K562 (cell line): ENCODE measurements at regions not wholly inside any gene's neighbourhood (a gene's known extent, or its start where the extent isn't known, plus 50 kb on each side); places are given as distances from the start of the nearest gene placed in this dataset.

Experiments
- ATAC-seq: fragments of 200-7000 bp; cut with Tn5 transposase; 3 replicates; pipeline ENCODE4 v1.9.1; 2020; ENCODE audit warnings: moderate library complexity
- BruUV-seq: library from RNA; stranded (reverse); fragments of 400-500 nt; replicated peaks from 2 replicates; lab custom pipeline; 2021; lab: Mats Ljungman, UMichigan
- CTCF ChIA-PET: fragments of 300-600 bp; formaldehyde crosslinking; extraction: SDS; loops from one replicate; lab custom pipeline; 2021; ENCODE audit warnings: low intra/inter-chr PET ratio; lab: Yijun Ruan, JAX
- POLR2A ChIA-PET: fragments of 300-600, 350-650 bp; sonication (Branson Sonifier 250); formaldehyde crosslinking; extraction: SDS; loops from one replicate; lab custom pipeline; 2021; ENCODE audit warnings: antibody characterized with exemption, inconsistent platforms; lab: Yijun Ruan, JAX
- DNase-seq, 4 experiments: peaks; one replicate each; pipeline versions ENCODE4 v3.0.0 to v3.0.0-alpha.2; 2011 to 2018; ENCODE audit warnings: low spot score in 3 of 4, mixed read lengths in 3 of 4; ENCODE audit errors: extremely low read depth in 1 of 4
- FAIRE-seq: peaks from 2 replicates; lab custom pipeline; 2011; peaks lifted over from hg19 to GRCh38; lab: Jason Lieb, UNC
- H2AFZ ChIP-seq: 2 replicates; pipeline ENCODE4 v1.6.0; 2011; ENCODE audit warnings: low read depth, low read length, control low read depth, inconsistent platforms
- H3K27ac ChIP-seq: fragments of 200-600 bp; 3 replicates; pipeline ENCODE4 v1.8.0; 2011; ENCODE audit warnings: low read depth, mild to moderate bottlenecking, control low read depth, inconsistent platforms, low read length, moderate library complexity, mixed read lengths; ENCODE audit errors: extremely low read depth
- H3K27me3 ChIP-seq, 2 experiments: fragments of 300-600 bp in 1 of 2; 2 replicates in 1 of 2; 3 replicates in 1 of 2; pipeline versions ENCODE4 v1.6.0 to v1.8.0; 2011; ENCODE audit warnings: inconsistent platforms in 2 of 2, low read length in 2 of 2, mild to moderate bottlenecking in 1 of 2, mixed read lengths in 1 of 2, moderate library complexity in 1 of 2; ENCODE audit not compliant: control insufficient read depth in 2 of 2, insufficient read depth in 2 of 2
- H3K36me3 ChIP-seq: fragments of 300-600 bp; 3 replicates; pipeline ENCODE4 v1.8.0; 2011; ENCODE audit warnings: mild to moderate bottlenecking, low read length, inconsistent platforms; ENCODE audit not compliant: control insufficient read depth, insufficient read depth
- H3K4me1 ChIP-seq, 2 experiments: fragments of 200-600 bp in 1 of 2; replicated peaks in 1 of 2; 2 replicates in 1 of 2; 3 replicates in 1 of 2; pipeline versions ENCODE4 v1.5.1 to v1.8.0; 2011; ENCODE audit warnings: inconsistent platforms in 2 of 2, low read length in 2 of 2, mild to moderate bottlenecking in 1 of 2, mixed read lengths in 1 of 2, moderate library complexity in 1 of 2; ENCODE audit not compliant: control insufficient read depth in 2 of 2, insufficient read depth in 2 of 2
- H3K4me2 ChIP-seq: 2 replicates; pipeline ENCODE4 v1.6.1; 2011; ENCODE audit warnings: low read length, control low read depth, inconsistent platforms, mixed read lengths; ENCODE audit not compliant: insufficient read depth
- H3K4me3 ChIP-seq: fragments of 200-600 bp; sonication (generic), shearing (Covaris generic); 2 replicates; pipeline ENCODE4 v1.5.1; 2016; ENCODE audit warnings: control low read depth, inconsistent platforms
- H3K79me2 ChIP-seq: fragments of 200-600 bp; 3 replicates; pipeline ENCODE4 v1.8.0; 2011; ENCODE audit warnings: low read length, inconsistent platforms; ENCODE audit not compliant: control insufficient read depth, insufficient read depth
- H3K9ac ChIP-seq, 2 experiments: 2 replicates each; pipeline versions ENCODE4 v1.6.0 to v1.6.1; 2011; ENCODE audit warnings: low read depth in 2 of 2, low read length in 2 of 2, control low read depth in 1 of 2, inconsistent platforms in 1 of 2, mild to moderate bottlenecking in 1 of 2, mixed read lengths in 1 of 2; ENCODE audit not compliant: insufficient read depth in 1 of 2
- H3K9me1 ChIP-seq: one replicate; pipeline ENCODE4 v1.6.0; 2011; ENCODE audit warnings: inconsistent platforms, mild to moderate bottlenecking, low read length, moderate library complexity; ENCODE audit not compliant: control insufficient read depth, insufficient read depth
- H3K9me3 ChIP-seq: replicated peaks from 2 replicates; pipeline ENCODE4 v1.5.1; 2011; ENCODE audit warnings: low read depth, low read length, inconsistent platforms; ENCODE audit not compliant: control insufficient read depth, insufficient read depth
- H4K20me1 ChIP-seq: replicated peaks from 2 replicates; pipeline ENCODE4 v1.6.1; 2011; ENCODE audit warnings: low read length, inconsistent platforms, mixed read lengths; ENCODE audit not compliant: control insufficient read depth, insufficient read depth
- ESRRB ChIP-seq: fragments of 250-450 bp; sonication (Bioruptor Pico); IDR thresholded peaks from 2 replicates; pipeline ENCODE4 v1.5.0; 2020; ENCODE audit warnings: mild to moderate bottlenecking, moderate library complexity, borderline replicate concordance
- HCFC1 ChIP-seq: IDR thresholded peaks from 2 replicates; pipeline ENCODE4 v1.6.1; 2012; ENCODE audit warnings: low read depth, low read length, improper control_type of control experiment
- HLTF ChIP-seq: fragments of 450-650 bp; IDR thresholded peaks from 2 replicates; pipeline ENCODE4 v1.6.1; 2016
- HNRNPLL ChIP-seq: fragments of 200-400 bp; formaldehyde crosslinking; IDR thresholded peaks from 2 replicates; pipeline ENCODE4 v1.6.1; 2017; ENCODE audit warnings: low read length, low read depth, mild to moderate bottlenecking; ENCODE audit not compliant: poor library complexity, severe bottlenecking
- IRF2 ChIP-seq: sonication (generic); formaldehyde crosslinking; IDR thresholded peaks from 2 replicates; pipeline ENCODE4 v1.8.1; 2022; ENCODE audit warnings: mild to moderate bottlenecking, missing genetic modification reagents
- KDM1A ChIP-seq, 2 experiments: fragments of 450-650 bp; IDR thresholded peaks; 2 replicates each; pipeline ENCODE4 v1.6.1; 2016; ENCODE audit warnings: mild to moderate bottlenecking in 2 of 2
- STAT5B ChIP-seq: fragments of 250-450 bp; sonication (Bioruptor Pico); IDR thresholded peaks from 2 replicates; pipeline ENCODE4 v1.8.0; 2021; ENCODE audit warnings: mild to moderate bottlenecking, inconsistent platforms
- ZBTB43 ChIP-seq: sonication (generic); formaldehyde crosslinking; IDR thresholded peaks from 2 replicates; pipeline ENCODE4 v1.8.0; 2023; ENCODE audit warnings: mild to moderate bottlenecking, missing genetic modification reagents
- ZEB2 ChIP-seq: fragments of 450-650 bp; IDR thresholded peaks from 2 replicates; pipeline ENCODE4 v1.6.1; 2016
- ZNF395 ChIP-seq: fragments of 200-800 bp; sonication (Bioruptor generic); IDR thresholded peaks from 2 replicates; pipeline ENCODE4 v1.6.1; 2017; ENCODE audit warnings: missing genetic modification characterization, missing compliant biosample characterization
- ZNF408 ChIP-seq: fragments of 250-450 bp; sonication (Bioruptor Pico); IDR thresholded peaks from 2 replicates; pipeline ENCODE4 v1.4.0; 2020; ENCODE audit warnings: low read depth, mild to moderate bottlenecking, moderate library complexity
- ZNF584 ChIP-seq: fragments of 200-800 bp; sonication (Bioruptor generic); IDR thresholded peaks from 2 replicates; pipeline ENCODE4 v1.6.1; 2016; ENCODE audit warnings: low read depth, mild to moderate bottlenecking, missing genetic modification characterization, missing compliant biosample characterization
- WGBS: fragments of 100-300 bp; shearing (Covaris generic); methylation state at CpG from one replicate; pipeline ENCODE4 v1.1.6; 2016; ENCODE audit warnings: low coverage, mixed read lengths; ENCODE audit not compliant: insufficient coverage; ENCODE audit errors: missing lambda C conversion rate; 5-methylcytosine and 5-hydroxymethylcytosine counted together
- in situ Hi-C: fragments of 300-500 bp; cut with MboI; formaldehyde crosslinking; loops from 4 replicates; pipeline ENCODE4 v1.15.0; 2018; ENCODE audit warnings: inconsistent platforms, mixed read lengths
- intact Hi-C: fragments of 100-400 bp; cut with micrococcal nuclease; formaldehyde crosslinking; loops from 2 replicates; pipeline ENCODE4 v1.14.2; 2022
- TF ChIP-seq, protein P1 (sequence below), 3 experiments: IDR thresholded peaks in 2 of 3; conservative IDR thresholded peaks in 1 of 3; 2 replicates each; pipeline ENCODE4 v1.5.1; 2011 to 2012; ENCODE audit warnings: low read length in 3 of 3, mild to moderate bottlenecking in 3 of 3, control low read depth in 2 of 3, improper control_type of control experiment in 1 of 3, inconsistent platforms in 1 of 3, low read depth in 1 of 3, mixed read lengths in 1 of 3, moderate library complexity in 1 of 3; ENCODE audit not compliant: insufficient read depth in 2 of 3
- TF ChIP-seq, protein P2 (sequence below): fragments of 450-650 bp; conservative IDR thresholded peaks from 2 replicates; pipeline ENCODE4 v1.6.1; 2016; ENCODE audit warnings: missing genetic modification characterization, low read depth, mild to moderate bottlenecking, control low read depth, missing compliant biosample characterization
- TF ChIP-seq, protein P3 (sequence below): sonication (generic); formaldehyde crosslinking; IDR thresholded peaks from 2 replicates; pipeline ENCODE4 v1.8.0; 2022; ENCODE audit warnings: mild to moderate bottlenecking, missing genetic modification reagents

DNA sequence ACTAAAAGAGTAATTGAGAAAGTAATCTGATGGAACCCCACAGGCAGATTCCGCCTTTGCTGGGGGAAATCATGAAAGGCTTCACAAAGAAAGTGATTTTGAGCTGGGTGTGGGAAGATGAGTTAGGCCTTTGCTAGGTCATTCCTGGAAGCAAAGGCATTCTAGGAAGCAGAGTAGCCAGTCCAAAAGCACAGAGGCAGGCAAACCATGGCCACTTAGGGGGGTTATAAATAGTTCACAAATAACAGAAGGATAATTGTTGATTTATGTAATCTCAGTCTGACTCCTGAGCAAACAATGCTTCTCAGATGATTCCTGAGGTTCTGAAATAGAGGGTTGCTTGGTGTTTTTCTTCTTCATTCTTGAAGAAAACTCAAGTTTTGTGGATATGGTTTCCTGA is 576.3 kb downstream of the NTRK3 start:
- H3K27me3 ChIP-seq = no peaks in the 10 kb centered on the region
- no TSS peak for BruUV-seq
- no peak overlapping the region for H3K4me2 ChIP-seq
- in situ Hi-C loops = no loop called here
- no peak for ATAC-seq
- DNase-seq = no peak
- H3K9me1 ChIP-seq = no peaks in the 10 kb centered on the region
- WGBS = 92% methylated on average over 1 of the region's 1 CpG
- no peaks in the 10 kb centered on the region for H4K20me1 ChIP-seq
- H3K9ac ChIP-seq = no peak overlapping the region
- H3K79me2 ChIP-seq = peaks cover 74% of the 10 kb centered on the region
- POLR2A ChIA-PET = interaction anchor here (1.3 kb wide), 1 partner anchor 9 kb away, joined by 5 read pairs; no protein-coding TSS in a partner anchor
- no peaks in the 10 kb centered on the region; the same call in 1 of the 2 replicates for H3K9me3 ChIP-seq
- peaks cover 4 to 35% of the 10 kb centered on the region in 2 experiments; a peak in 2 of 5 replicates for H3K4me1 ChIP-seq
- no peak overlapping the region for H3K4me3 ChIP-seq
- H2AFZ ChIP-seq = no peak overlapping the region
- H3K27ac ChIP-seq = peak overlapping the region; percentile 16; the same call in 1 of the 3 replicates
- CTCF ChIA-PET = no interaction called here
- no peak for FAIRE-seq
- intact Hi-C loops = no loop called here
- H3K36me3 ChIP-seq = peaks cover 52% of the 10 kb centered on the region
- TF ChIP-seq, protein P1, sequence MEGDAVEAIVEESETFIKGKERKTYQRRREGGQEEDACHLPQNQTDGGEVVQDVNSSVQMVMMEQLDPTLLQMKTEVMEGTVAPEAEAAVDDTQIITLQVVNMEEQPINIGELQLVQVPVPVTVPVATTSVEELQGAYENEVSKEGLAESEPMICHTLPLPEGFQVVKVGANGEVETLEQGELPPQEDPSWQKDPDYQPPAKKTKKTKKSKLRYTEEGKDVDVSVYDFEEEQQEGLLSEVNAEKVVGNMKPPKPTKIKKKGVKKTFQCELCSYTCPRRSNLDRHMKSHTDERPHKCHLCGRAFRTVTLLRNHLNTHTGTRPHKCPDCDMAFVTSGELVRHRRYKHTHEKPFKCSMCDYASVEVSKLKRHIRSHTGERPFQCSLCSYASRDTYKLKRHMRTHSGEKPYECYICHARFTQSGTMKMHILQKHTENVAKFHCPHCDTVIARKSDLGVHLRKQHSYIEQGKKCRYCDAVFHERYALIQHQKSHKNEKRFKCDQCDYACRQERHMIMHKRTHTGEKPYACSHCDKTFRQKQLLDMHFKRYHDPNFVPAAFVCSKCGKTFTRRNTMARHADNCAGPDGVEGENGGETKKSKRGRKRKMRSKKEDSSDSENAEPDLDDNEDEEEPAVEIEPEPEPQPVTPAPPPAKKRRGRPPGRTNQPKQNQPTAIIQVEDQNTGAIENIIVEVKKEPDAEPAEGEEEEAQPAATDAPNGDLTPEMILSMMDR (IDR thresholded peaks at IDR 0.05 in 2 of 3, conservative IDR thresholded peaks at IDR 0.05 in 1 of 3; ENCODE audit: insufficient read depth in 2 of 3, low read depth in 1 of 3, low read length in 3 of 3) = no peak
- TF ChIP-seq, protein P2, sequence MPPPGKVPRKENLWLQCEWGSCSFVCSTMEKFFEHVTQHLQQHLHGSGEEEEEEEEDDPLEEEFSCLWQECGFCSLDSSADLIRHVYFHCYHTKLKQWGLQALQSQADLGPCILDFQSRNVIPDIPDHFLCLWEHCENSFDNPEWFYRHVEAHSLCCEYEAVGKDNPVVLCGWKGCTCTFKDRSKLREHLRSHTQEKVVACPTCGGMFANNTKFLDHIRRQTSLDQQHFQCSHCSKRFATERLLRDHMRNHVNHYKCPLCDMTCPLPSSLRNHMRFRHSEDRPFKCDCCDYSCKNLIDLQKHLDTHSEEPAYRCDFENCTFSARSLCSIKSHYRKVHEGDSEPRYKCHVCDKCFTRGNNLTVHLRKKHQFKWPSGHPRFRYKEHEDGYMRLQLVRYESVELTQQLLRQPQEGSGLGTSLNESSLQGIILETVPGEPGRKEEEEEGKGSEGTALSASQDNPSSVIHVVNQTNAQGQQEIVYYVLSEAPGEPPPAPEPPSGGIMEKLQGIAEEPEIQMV (tag) = no peak
- TF ChIP-seq ZBTB43 (CRISPR knock-in tag) = no peak
- no peak for TF ChIP-seq IRF2 (CRISPR knock-in tag)
- no peak for TF ChIP-seq HLTF
- TF ChIP-seq KDM1A (IDR thresholded peaks at IDR 0.05) = no peak
- TF ChIP-seq ESRRB (CRISPR knock-in tag) = no peak
- TF ChIP-seq, protein P3, sequence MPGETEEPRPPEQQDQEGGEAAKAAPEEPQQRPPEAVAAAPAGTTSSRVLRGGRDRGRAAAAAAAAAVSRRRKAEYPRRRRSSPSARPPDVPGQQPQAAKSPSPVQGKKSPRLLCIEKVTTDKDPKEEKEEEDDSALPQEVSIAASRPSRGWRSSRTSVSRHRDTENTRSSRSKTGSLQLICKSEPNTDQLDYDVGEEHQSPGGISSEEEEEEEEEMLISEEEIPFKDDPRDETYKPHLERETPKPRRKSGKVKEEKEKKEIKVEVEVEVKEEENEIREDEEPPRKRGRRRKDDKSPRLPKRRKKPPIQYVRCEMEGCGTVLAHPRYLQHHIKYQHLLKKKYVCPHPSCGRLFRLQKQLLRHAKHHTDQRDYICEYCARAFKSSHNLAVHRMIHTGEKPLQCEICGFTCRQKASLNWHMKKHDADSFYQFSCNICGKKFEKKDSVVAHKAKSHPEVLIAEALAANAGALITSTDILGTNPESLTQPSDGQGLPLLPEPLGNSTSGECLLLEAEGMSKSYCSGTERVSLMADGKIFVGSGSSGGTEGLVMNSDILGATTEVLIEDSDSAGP (CRISPR knock-in tag) = no peak
- TF ChIP-seq ZNF395 (CRISPR knock-in tag) = no peak
- TF ChIP-seq HCFC1 = no peak
- TF ChIP-seq ZEB2 = no peak
- no peak for TF ChIP-seq STAT5B (CRISPR knock-in tag)
- TF ChIP-seq HNRNPLL = no peak
- TF ChIP-seq ZNF584 (CRISPR knock-in tag) = no peak
- TF ChIP-seq ZNF408 (CRISPR knock-in tag) = no peak
